ENCODE measurements at regions not wholly inside any gene's neighbourhood (a gene's known extent, or its start where the extent isn't known, plus 50 kb on each side); places are given as distances from the start of the nearest gene placed in this dataset.

DNA sequence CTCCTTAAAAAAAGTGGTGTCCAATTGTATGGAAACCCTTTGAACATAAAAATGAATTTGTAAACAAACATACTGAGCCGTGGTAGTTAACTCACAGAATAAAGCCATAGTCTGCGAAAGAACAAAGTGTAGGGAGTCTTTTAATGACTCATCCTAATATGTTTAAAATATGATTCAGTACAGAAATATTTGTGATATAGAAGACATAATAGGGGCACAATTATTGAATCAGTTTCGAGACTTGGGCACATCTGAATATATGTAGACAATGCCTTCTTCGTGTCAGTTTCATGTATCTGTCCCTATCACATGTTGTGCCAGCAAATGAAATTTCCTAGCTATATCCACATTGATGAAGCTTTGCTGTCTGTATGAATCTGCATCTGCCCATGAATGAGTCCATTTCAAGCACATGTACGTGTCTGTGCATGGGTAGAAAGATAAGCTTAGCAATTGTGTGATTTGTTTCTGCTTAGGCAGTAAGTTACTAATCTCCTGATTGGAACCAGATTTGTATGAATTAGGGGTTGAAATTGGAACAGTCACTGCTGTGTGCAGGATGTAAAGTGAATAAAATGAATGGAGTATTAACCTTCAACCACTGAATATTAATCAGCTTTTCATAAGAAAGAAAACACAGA is 112.5 kb upstream of the SOX9 start:
- TF ChIP-seq EZH2 (IDR thresholded peaks at IDR 0.05; ENCODE audit: borderline replicate concordance, low read length) = no peak
- TF ChIP-seq, protein P1, sequence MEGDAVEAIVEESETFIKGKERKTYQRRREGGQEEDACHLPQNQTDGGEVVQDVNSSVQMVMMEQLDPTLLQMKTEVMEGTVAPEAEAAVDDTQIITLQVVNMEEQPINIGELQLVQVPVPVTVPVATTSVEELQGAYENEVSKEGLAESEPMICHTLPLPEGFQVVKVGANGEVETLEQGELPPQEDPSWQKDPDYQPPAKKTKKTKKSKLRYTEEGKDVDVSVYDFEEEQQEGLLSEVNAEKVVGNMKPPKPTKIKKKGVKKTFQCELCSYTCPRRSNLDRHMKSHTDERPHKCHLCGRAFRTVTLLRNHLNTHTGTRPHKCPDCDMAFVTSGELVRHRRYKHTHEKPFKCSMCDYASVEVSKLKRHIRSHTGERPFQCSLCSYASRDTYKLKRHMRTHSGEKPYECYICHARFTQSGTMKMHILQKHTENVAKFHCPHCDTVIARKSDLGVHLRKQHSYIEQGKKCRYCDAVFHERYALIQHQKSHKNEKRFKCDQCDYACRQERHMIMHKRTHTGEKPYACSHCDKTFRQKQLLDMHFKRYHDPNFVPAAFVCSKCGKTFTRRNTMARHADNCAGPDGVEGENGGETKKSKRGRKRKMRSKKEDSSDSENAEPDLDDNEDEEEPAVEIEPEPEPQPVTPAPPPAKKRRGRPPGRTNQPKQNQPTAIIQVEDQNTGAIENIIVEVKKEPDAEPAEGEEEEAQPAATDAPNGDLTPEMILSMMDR (IDR thresholded peaks at IDR 0.05; ENCODE audit: low read length) = no peak

Measured in OCI-LY1 (cell line).